Hematopoietic multipotent progenitor cell treated with erythropoietin and hydrocortisone succinate and interleukin-3 and kit ligand, for 6 days (in vitro differentiated cells): ENCODE measurements at regions not wholly inside any gene's neighbourhood (a gene's known extent, or its start where the extent isn't known, plus 50 kb on each side); places are given as distances from the start of the nearest gene placed in this dataset.
"Not testable (repeated sequence)": the region's sequence is repeated elsewhere in the genome, so short reads cannot be mapped to it uniquely, and the experiment has no call there.

Experiments
- DNase-seq: peaks from one replicate; pipeline ENCODE4 v3.0.0-alpha.2; 2015

DNA sequence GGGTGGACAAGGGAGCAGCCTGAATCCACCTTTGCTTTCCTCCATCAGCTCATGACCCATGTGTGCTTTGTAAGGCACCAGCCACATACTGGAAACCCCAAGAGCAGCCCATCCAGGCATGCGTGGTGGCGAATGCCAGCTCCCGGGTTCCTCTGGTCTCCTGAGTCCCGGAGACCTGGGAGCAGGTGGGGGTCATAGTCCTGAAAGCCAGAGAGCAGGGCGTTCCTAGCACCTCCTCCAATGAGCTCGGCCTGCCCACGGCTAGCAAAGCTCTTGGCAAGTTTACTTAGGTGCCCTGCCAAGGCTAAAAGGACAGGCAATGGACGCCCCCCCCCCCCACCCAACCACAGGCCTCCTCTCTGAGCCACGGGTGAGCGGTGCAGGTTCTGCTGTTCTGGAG, 3960.2 kb upstream of the TPTE start:
- not testable (repeated sequence) for DNase-seq

DNA sequence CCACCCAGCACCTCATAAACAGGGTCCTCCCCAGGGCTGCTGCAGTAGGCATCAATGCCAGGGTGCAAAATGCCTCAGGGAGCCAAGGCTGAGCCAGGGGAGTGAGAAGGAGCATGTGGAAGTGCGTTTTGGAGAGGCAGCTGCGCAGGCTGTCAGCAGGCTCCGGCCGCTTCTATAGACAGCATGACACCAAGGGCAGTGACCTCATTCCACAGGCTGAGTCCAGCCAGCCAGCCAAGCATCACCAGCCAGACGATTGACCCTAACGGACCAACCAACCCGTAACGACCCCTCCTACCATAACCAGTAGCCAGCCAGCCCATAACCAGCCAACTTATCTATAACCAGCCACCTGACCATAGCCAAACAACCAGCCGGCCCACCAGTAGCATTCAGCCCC, 3959.8 kb upstream of the TPTE start:
- not testable (repeated sequence) for DNase-seq

DNA sequence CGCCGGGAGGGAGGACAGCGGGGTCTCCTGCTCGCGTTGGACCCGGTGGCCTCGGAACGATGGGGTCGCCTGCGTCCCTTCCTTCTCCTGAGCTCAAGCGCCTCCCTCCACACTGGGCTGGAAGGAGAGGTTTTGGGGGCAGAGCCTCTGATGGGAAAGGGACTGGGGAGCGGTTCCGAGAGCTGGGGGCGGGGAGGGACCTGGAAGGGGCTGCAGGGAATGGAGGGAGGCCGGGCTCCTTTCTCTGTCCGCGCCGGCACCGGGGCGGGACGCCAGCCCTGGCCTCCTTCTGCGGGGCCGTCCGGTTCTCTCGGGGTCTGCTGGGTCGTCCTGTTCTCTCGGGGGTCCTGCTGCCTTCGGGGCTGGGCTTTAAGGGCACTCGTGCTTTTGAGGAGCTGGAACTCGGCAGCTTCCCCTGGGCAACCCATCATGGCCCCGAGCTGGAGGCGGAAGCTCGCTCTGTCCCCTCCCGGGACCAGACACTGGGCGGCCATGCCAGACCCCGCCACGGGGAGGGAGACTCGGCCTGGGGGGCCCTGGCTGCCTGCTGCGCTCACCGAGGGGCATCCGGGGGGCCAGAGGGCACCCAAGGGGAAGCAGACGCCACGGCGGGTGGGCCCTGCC, 3956.7 kb upstream of the TPTE start:
- DNase-seq = not testable (repeated sequence)

DNA sequence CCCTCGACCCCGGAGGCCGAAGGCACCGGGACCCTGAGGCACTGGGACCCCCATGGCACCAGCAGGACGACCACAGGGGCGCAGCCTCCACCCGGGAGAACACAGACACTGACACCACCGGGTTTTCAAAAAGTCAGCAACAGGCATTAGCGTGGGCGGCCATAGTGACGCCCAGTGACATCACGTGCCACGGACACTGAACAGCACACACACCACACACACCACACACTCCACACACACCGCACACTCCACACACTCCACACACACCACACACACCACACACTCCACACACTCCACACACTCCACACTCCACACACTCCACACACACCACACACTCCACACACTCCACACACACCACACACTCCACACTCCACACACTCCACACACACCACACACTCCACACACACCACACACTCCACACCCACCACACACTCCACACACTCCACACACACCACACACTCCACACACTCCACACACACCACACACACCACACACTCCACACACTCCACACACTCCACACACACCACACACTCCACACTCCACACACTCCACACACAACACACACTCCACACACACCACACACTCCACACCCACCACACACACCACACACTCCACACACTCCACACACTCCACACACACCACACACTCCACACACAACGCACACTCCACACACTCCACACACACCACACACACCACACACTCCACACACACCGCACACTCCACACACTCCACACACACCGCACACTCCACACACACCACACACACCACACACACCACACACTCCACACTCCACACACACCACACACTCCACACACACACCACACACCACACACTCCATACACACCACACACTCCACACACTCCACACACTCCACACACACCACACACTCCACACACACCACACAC, 3955.9 kb upstream of the TPTE start:
- DNase-seq = peak; percentile 21

DNA sequence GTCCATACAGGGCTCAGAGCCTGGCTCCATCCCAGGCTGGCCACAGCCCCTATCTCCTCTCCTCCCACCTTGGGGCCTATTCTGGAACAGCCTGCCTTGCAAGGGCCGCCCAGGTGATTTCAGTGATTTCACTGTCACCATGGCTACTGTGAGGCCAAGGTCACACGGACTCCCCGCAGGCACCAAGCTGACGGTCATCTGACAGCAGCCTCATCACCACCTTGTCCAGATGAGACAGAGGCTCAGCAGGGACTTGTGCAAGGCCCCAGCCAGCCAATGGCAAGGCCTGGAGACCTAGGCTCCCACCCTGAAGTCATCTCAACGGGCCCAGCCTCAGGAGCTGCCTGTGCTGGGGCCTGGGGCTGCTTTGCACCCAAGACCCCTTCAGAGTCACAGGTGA, 3953.8 kb upstream of the TPTE start:
- DNase-seq = not testable (repeated sequence)

DNA sequence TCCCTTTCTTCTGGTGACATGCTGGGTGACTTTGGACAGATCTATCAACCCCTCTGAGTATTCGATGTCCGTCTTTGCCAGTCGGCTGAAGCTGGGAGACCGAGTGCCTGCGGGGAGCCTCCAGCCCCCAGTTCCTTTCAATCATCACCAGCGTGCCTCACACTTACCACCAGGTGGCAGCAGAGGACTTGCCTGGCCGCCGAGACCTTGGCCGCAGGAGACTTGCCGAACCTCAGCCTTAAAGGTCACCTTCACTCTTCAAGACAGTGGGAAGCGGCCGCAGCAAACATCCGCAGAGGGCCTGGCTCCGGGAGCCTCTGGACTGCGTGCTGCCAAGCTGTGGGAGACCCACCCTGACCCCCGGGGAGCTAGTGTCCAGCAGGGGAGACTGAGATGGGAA, 3952.2 kb upstream of the TPTE start:
- DNase-seq = not testable (repeated sequence)

DNA sequence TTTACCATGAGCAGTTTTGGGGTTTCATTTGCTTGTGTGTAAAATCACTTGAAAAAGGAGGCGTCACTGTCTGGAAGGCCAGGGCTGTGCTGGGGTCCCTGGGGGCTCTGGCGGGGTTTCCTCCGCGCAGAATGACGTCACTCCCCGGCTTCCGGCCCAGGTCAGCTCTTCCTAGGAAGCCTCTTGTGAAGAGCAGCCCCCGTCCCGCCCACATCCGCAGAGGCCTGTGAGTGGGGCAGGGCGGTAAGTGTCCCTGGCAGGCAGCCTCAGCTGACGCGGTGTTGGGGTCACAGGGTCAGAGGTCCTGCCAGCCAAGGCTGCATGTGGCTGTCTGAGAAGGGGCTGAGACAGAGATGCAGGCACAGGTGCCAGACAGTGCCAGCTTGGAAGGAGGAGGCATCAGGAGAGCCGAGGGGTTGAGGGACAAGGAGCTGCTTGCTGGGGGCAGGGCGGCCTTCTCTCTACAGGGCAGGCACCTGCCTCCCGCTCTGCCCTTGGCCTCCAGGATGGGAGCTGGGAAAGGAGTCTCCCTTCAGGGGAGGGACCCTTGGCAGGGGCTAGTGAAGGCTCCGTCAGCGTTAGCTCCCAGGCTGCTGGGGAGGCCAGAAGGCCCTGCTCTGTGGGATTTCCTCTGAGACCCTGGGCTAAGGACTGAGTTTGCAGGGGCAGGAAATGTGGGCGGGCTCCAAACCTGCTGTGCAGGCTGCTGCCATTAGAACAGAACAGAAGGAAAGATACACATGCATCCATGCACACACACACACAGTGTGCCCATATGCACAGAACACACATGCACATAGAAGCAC, 3951.6 kb upstream of the TPTE start:
- not testable (repeated sequence) for DNase-seq

DNA sequence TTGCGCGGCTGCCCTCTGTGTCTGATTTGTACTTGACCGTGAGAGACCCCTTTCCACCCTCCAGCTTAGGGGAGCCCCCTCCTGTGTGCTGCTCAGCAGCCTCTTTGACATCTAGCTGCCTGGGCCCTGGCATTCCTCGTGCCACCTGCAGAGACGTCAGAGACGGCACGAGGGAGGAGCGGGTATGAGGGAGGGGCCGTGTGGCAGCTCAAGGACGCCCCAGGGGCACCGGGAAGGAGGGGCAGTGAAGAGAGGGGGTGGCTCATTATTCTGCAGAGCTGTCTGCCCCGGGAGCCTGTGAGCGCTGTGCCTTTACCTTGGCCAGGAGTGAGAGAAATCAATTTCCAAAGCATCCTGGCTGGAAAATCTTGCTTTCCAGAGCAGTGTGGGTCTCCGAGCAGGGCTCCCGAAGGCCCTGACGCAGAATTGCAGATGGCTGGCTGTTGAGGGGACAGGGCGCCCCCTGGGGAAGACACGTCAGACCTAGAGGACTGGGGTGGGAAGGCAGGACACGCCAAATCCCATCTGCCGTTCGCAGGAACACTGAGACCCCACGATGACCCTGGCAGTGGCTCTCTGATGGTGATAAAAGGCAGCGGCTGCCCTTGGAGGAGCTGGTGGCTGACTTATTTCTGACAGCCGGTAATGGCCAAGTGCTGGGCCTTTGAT, 3950.5 kb upstream of the TPTE start:
- DNase-seq = not testable (repeated sequence)

DNA sequence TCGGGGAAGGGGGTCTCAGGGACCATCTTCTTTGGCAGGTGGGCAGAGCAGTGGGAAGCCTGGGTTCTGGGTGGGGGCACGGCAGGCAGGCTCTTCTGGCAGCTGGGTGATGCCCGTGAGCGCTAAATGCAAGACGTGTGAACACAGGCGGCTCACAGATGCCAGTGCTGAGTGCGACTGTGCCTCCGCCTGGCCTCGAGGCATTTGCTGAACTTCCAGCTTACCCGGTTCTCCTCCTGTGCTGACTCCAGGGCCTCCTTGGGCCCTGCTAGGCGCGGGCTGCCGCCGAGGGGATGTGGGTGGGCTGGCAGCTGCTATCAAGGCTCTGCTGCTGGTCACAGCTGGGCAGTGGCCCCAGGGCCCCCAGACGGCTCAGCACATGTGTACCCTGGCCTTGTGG, 3947.8 kb upstream of the TPTE start:
- DNase-seq = not testable (repeated sequence)

DNA sequence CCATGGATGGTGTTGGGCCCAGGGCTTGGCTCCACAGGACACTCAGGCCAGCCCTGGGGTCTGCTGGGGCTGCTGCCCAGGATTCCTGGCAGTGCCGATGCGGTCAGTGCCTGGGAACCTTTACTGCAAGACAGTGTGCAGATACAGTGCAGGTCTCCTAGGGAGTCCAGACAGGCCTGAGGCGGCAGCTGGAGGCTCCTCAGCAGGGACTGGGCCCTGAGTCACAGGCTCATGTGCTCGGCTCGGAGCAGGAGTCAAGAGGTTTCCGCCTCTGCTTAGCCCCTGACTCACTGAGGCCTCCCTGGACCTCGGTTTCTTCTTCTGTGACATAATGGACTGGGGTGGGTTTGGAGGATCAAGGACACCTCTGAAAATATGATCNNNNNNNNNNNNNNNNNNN, 3941.6 kb upstream of the TPTE start:
- not testable (repeated sequence) for DNase-seq
